DND-41 (cell line): ENCODE measurements at regions not wholly inside any gene's neighbourhood (a gene's known extent, or its start where the extent isn't known, plus 50 kb on each side); places are given as distances from the start of the nearest gene placed in this dataset.

Source experiments
- ATAC-seq: fragments of 200-7000 bp; cut with Tn5 transposase; 3 replicates; pipeline ENCODE4 v1.9.1; 2021; ENCODE audit warnings: low read depth; ENCODE audit not compliant: insufficient read depth
- DNase-seq: peaks from one replicate; pipeline ENCODE4 v3.0.0-alpha.2; 2020
- H2AFZ ChIP-seq: 2 replicates; pipeline ENCODE4 v1.6.0; 2012; ENCODE audit warnings: low read depth, low read length
- H3K27ac ChIP-seq: 2 replicates; pipeline ENCODE4 v1.5.1; 2012; ENCODE audit warnings: low read length, inconsistent platforms
- H3K27me3 ChIP-seq: fragments of 200-600 bp; sonication (generic); 2 replicates; pipeline ENCODE4 v1.6.0; 2012; ENCODE audit warnings: low read length, mild to moderate bottlenecking, inconsistent platforms; ENCODE audit not compliant: insufficient read depth, poor library complexity
- H3K36me3 ChIP-seq: 2 replicates; pipeline ENCODE4 v1.5.1; 2012; ENCODE audit warnings: low read length, inconsistent platforms; ENCODE audit not compliant: insufficient read depth
- H3K4me1 ChIP-seq: 2 replicates; pipeline ENCODE4 v1.5.1; 2012; ENCODE audit warnings: mild to moderate bottlenecking, low read length; ENCODE audit not compliant: insufficient read depth
- H3K4me2 ChIP-seq: 2 replicates; pipeline ENCODE4 v1.6.0; 2012; ENCODE audit warnings: mild to moderate bottlenecking, moderate library complexity, low read length, inconsistent platforms; ENCODE audit not compliant: insufficient read depth
- H3K4me3 ChIP-seq, 2 experiments: fragments of 200-600 bp in 1 of 2; shearing (Covaris generic) in 1 of 2; 2 replicates each; pipeline ENCODE4 v1.5.1; 2012 to 2016; ENCODE audit warnings: inconsistent platforms in 2 of 2, low read length in 2 of 2, mild to moderate bottlenecking in 2 of 2, low read depth in 1 of 2, moderate library complexity in 1 of 2
- H3K79me2 ChIP-seq: 2 replicates; pipeline ENCODE4 v1.6.0; 2012; ENCODE audit warnings: low read length, inconsistent platforms; ENCODE audit not compliant: insufficient read depth
- H3K9ac ChIP-seq: 2 replicates; pipeline ENCODE4 v1.6.0; 2012; ENCODE audit warnings: low read depth, mild to moderate bottlenecking, inconsistent platforms, low read length, moderate library complexity
- H3K9me3 ChIP-seq: 2 replicates; pipeline ENCODE4 v1.5.1; 2012; ENCODE audit warnings: low read length, moderate library complexity, mild to moderate bottlenecking, inconsistent platforms; ENCODE audit not compliant: insufficient read depth, severe bottlenecking
- H4K20me1 ChIP-seq: 2 replicates; pipeline ENCODE4 v1.6.0; 2012; ENCODE audit warnings: low read length; ENCODE audit not compliant: insufficient read depth
- CTCF ChIP-seq: IDR thresholded peaks from 2 replicates; pipeline ENCODE4 v1.5.1; 2012; ENCODE audit warnings: borderline replicate concordance, low read length, moderate library complexity, mild to moderate bottlenecking; ENCODE audit not compliant: poor library complexity, severe bottlenecking; ENCODE audit errors: extremely low read depth
- EZH2 ChIP-seq: IDR thresholded peaks from 3 replicates; pipeline ENCODE4 v1.6.1; 2012; ENCODE audit warnings: borderline replicate concordance, low read depth, mild to moderate bottlenecking, moderate library complexity, low read length, inconsistent platforms; ENCODE audit not compliant: severe bottlenecking

DNA sequence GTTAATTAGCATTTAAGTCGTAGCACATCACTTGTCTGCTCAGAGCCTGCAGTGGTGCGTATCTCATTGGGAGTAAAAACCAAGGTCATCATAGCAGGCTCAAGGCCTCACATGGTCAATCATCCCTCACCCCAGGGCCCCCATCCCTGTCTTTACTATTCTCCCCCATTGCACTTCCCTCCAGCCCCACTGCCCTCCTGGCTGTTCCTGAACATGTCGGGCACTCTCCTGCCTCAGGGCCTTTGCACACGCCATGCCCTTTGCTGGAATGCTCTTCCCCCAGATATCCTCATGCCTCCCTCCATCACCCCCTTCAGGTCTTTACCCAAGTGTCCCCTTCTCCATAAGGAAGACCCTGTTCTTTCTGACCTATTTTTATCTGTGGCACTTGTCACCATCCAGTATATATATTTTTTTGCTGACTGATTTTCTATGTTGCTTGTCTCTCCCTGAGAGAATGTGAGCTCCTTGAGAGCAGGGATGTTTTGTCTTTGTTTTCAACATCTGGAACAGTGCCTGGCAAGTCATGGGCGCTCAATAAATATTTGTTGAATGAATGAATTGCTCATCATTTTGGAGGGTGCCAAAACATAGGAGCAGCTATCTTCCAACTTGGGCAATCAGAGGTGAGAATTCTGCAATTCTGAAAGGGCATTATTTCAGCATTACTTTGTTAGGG is 74.1 kb upstream of the POU3F1 start:
- Histone ChIP-seq H3K79me2 (no peaks in the 10 kb centered on the region), H3K9me3 (no peaks in the 10 kb centered on the region), H4K20me1 (no peaks in the 10 kb centered on the region; the same call in 1 of the 2 replicates), H3K27ac (no peak overlapping the region), H3K9ac (no peak overlapping the region), H3K27me3 (peaks cover 12% of the 10 kb centered on the region), H3K4me1 (no peaks in the 10 kb centered on the region), H3K4me3 (no peak overlapping the region), H3K36me3 (no peaks in the 10 kb centered on the region), H3K4me2 (no peak overlapping the region), H2AFZ (no peak overlapping the region)
- DNase-seq (no peak), ATAC-seq (no peak)
- TF ChIP-seq CTCF, result no peak
- no peak for TF ChIP-seq EZH2

- H3K27me3 ChIP-seq, result peaks cover 7% of the 10 kb centered on the region
- ATAC-seq, result no peak
- no peak overlapping the region for H3K4me3 ChIP-seq
- no peak overlapping the region for H2AFZ ChIP-seq
- no peak overlapping the region for H3K27ac ChIP-seq
- H3K4me2 ChIP-seq, result no peak overlapping the region
- H3K9ac ChIP-seq, result no peak overlapping the region
- no peaks in the 10 kb centered on the region for H3K79me2 ChIP-seq
- no peak for DNase-seq
- H3K4me1 ChIP-seq, result no peaks in the 10 kb centered on the region
- no peaks in the 10 kb centered on the region for H3K36me3 ChIP-seq
- no peaks in the 10 kb centered on the region; the same call in 1 of the 2 replicates for H4K20me1 ChIP-seq
- H3K9me3 ChIP-seq, result no peaks in the 10 kb centered on the region
- TF ChIP-seq EZH2, result no peak
- TF ChIP-seq CTCF, result no peak
Observed at GRCh38 chr1:38118976-38119375, 72.4 kb upstream of the POU3F1 start.

DNA sequence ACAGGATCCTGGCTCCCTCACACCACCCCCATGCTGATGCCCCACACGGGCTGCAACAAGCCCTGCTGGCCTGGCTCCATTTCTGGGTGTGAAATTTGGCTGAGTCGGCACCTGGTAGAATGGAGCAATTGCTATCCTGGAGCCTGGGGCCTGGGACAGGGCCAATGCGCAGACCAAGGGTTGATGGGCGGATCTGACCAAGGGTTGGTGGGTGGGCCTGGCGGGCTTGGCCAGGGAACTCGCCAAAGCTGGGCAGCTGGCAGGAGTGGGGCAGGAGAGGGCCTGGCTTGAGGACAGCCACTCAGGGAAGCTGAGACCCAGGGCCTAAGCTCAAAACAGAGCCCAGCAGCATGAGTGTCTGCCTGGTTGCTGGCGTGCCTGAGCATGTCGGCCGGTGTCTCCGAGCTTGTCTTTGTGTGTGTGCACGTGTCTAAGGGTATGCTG is 70.9 kb upstream of the POU3F1 start:
- no peaks in the 10 kb centered on the region; the same call in 1 of the 2 replicates for H4K20me1 ChIP-seq
- no peak overlapping the region for H3K4me2 ChIP-seq
- DNase-seq, result no peak
- no peak overlapping the region for H3K27ac ChIP-seq
- H3K79me2 ChIP-seq, result no peaks in the 10 kb centered on the region
- no peak overlapping the region for H3K4me3 ChIP-seq
- no peak overlapping the region for H3K9ac ChIP-seq
- TF ChIP-seq EZH2 (no peak), CTCF (no peak)
- no peak overlapping the region for H2AFZ ChIP-seq
- H3K36me3 ChIP-seq, result no peaks in the 10 kb centered on the region
- H3K9me3 ChIP-seq, result no peaks in the 10 kb centered on the region
- H3K4me1 ChIP-seq, result no peaks in the 10 kb centered on the region
- H3K27me3 ChIP-seq, result peaks cover 4% of the 10 kb centered on the region
- ATAC-seq, result no peak
